IMR-90 (cell line): ENCODE measurements at regions not wholly inside any gene's neighbourhood (a gene's known extent, or its start where the extent isn't known, plus 50 kb on each side); places are given as distances from the start of the nearest gene placed in this dataset.

Experiments used
- ATAC-seq: fragments of 200-7000 bp; cut with Tn5 transposase; 2 replicates; pipeline ENCODE4 v1.9.1; 2020; ENCODE audit warnings: low read depth, mild to moderate bottlenecking, moderate library complexity
- BruUV-seq: library from RNA; stranded (reverse); fragments of 400-500 nt; replicated peaks from 2 replicates; lab custom pipeline; 2021; lab: Mats Ljungman, UMichigan
- CTCF ChIA-PET: fragments of 300-600 bp; formaldehyde crosslinking; extraction: SDS; loops from one replicate; lab custom pipeline; 2021; ENCODE audit warnings: antibody characterized with exemption; lab: Yijun Ruan, JAX
- POLR2A ChIA-PET: fragments of 300-600 bp; sonication (Branson Sonifier 250); formaldehyde crosslinking; loops from one replicate; lab custom pipeline; 2022; ENCODE audit warnings: antibody characterized with exemption; ENCODE audit not compliant: unreplicated experiment; lab: Charles Lee
- DNase-seq: peaks from one replicate; pipeline ENCODE4 v3.0.0; 2013
- H2AFZ ChIP-seq: replicated peaks from 2 replicates; pipeline ENCODE3; 2013; ENCODE audit warnings: low read length, mild to moderate bottlenecking; ENCODE audit not compliant: poor library complexity
- H2AK5ac ChIP-seq: 2 replicates; pipeline ENCODE4 v1.6.1; 2013; ENCODE audit warnings: low read depth, low read length, inconsistent platforms
- H2AK9ac ChIP-seq: replicated peaks from 2 replicates; pipeline ENCODE3; 2013; ENCODE audit warnings: mild to moderate bottlenecking, low read depth, low read length, moderate library complexity; ENCODE audit not compliant: poor library complexity
- H2BK120ac ChIP-seq: 2 replicates; pipeline ENCODE4 v1.6.1; 2013; ENCODE audit warnings: low read depth, low read length, inconsistent platforms
- H2BK15ac ChIP-seq: 3 replicates; pipeline ENCODE4 v1.6.1; 2013; ENCODE audit warnings: low read depth, low read length, inconsistent platforms
- H2BK20ac ChIP-seq: 2 replicates; pipeline ENCODE4 v1.6.1; 2013; ENCODE audit warnings: low read depth, mild to moderate bottlenecking, inconsistent platforms, low read length, moderate library complexity
- H2BK5ac ChIP-seq: 2 replicates; pipeline ENCODE4 v1.6.1; 2013; ENCODE audit warnings: mild to moderate bottlenecking, low read depth, low read length, inconsistent platforms; ENCODE audit not compliant: poor library complexity, severe bottlenecking
- H3K14ac ChIP-seq: replicated peaks from 2 replicates; pipeline ENCODE4 v1.6.1; 2013; ENCODE audit warnings: low read depth, low read length, inconsistent platforms
- H3K18ac ChIP-seq: 2 replicates; pipeline ENCODE4 v1.6.1; 2013; ENCODE audit warnings: low read depth, low read length, control low read depth
- H3K23ac ChIP-seq: 2 replicates; pipeline ENCODE4 v1.6.1; 2013; ENCODE audit warnings: low read depth, low read length, inconsistent platforms
- H3K27ac ChIP-seq: 2 replicates; pipeline ENCODE4 v1.5.1; 2013; ENCODE audit warnings: mild to moderate bottlenecking, control low read depth, low read length; ENCODE audit not compliant: insufficient read depth
- H3K27me3 ChIP-seq: 2 replicates; pipeline ENCODE4 v1.6.1; 2013; ENCODE audit warnings: low read length; ENCODE audit not compliant: control insufficient read depth, insufficient read depth
- H3K36me3 ChIP-seq: 2 replicates; pipeline ENCODE4 v1.6.1; 2013; ENCODE audit warnings: low read length, mixed read lengths; ENCODE audit not compliant: control insufficient read depth, insufficient read depth
- H3K4ac ChIP-seq: 2 replicates; pipeline ENCODE4 v1.6.1; 2013; ENCODE audit warnings: low read depth, low read length, inconsistent platforms
- H3K4me1 ChIP-seq: 2 replicates; pipeline ENCODE4 v1.6.1; 2013; ENCODE audit warnings: low read length, mixed read lengths; ENCODE audit not compliant: control insufficient read depth, insufficient read depth
- H3K4me2 ChIP-seq: 2 replicates; pipeline ENCODE4 v1.6.1; 2013; ENCODE audit warnings: low read depth, mild to moderate bottlenecking, control low read depth, low read length, moderate library complexity
- H3K4me3 ChIP-seq: 2 replicates; pipeline ENCODE4 v1.5.1; 2013; ENCODE audit warnings: low read depth, mild to moderate bottlenecking, control low read depth, low read length, moderate library complexity; ENCODE audit not compliant: insufficient read depth
- H3K56ac ChIP-seq: 2 replicates; pipeline ENCODE4 v1.6.1; 2013; ENCODE audit warnings: low read length, inconsistent platforms; ENCODE audit not compliant: insufficient read depth; ENCODE audit errors: extremely low read depth
- H3K79me1 ChIP-seq, 2 experiments: 2 replicates each; pipeline ENCODE4 v1.6.1; 2013; ENCODE audit warnings: low read length in 2 of 2, inconsistent platforms in 1 of 2, low read depth in 1 of 2
- H3K9ac ChIP-seq: 2 replicates; pipeline ENCODE4 v1.6.1; 2013; ENCODE audit warnings: low read depth, low read length, control low read depth
- H3K9me1 ChIP-seq: 2 replicates; pipeline ENCODE4 v1.6.1; 2013; ENCODE audit warnings: low read length, inconsistent platforms; ENCODE audit not compliant: insufficient read depth
- H3K9me3 ChIP-seq: 2 replicates; pipeline ENCODE4 v1.6.1; 2013; ENCODE audit warnings: low read length; ENCODE audit not compliant: control insufficient read depth, insufficient read depth
- H4K20me1 ChIP-seq: 2 replicates; pipeline ENCODE4 v1.6.1; 2013; ENCODE audit warnings: low read length, inconsistent platforms; ENCODE audit not compliant: insufficient read depth
- H4K5ac ChIP-seq: 2 replicates; pipeline ENCODE4 v1.6.1; 2013; ENCODE audit warnings: mild to moderate bottlenecking, low read depth, low read length, control low read depth
- H4K8ac ChIP-seq, 2 experiments: 2 replicates each; pipeline ENCODE4 v1.6.1; 2013; ENCODE audit warnings: low read depth in 2 of 2, low read length in 2 of 2, control low read depth in 1 of 2, inconsistent platforms in 1 of 2
- H4K91ac ChIP-seq: 2 replicates; pipeline ENCODE4 v1.6.1; 2013; ENCODE audit warnings: low read depth, low read length, inconsistent platforms; ENCODE audit not compliant: insufficient read depth
- BHLHE40 ChIP-seq: fragments of 150-350 bp; IDR thresholded peaks from 2 replicates; pipeline ENCODE4 v1.6.1; 2016; ENCODE audit warnings: mild to moderate bottlenecking, low read depth, low read length
- CEBPB ChIP-seq: IDR thresholded peaks from 2 replicates; pipeline ENCODE4 v1.6.1; 2012; ENCODE audit warnings: low read depth, low read length, improper control_type of control experiment
- CHD1 ChIP-seq: IDR thresholded peaks from 2 replicates; pipeline ENCODE4 v1.6.1; 2012; ENCODE audit warnings: low read depth, low read length, improper control_type of control experiment
- ELK1 ChIP-seq: fragments of 150-350 bp; IDR thresholded peaks from 2 replicates; pipeline ENCODE4 v1.6.1; 2016; ENCODE audit warnings: low read depth, mild to moderate bottlenecking, low read length, moderate library complexity, borderline replicate concordance
- MAFK ChIP-seq: IDR thresholded peaks from 2 replicates; pipeline ENCODE4 v1.6.1; 2012; ENCODE audit warnings: low read depth, low read length, improper control_type of control experiment
- MAZ ChIP-seq: IDR thresholded peaks from 2 replicates; pipeline ENCODE4 v1.6.1; 2012; ENCODE audit warnings: low read depth, mild to moderate bottlenecking, low read length, improper control_type of control experiment, moderate library complexity, borderline replicate concordance
- MXI1 ChIP-seq: IDR thresholded peaks from 2 replicates; pipeline ENCODE4 v1.6.1; 2012; ENCODE audit warnings: low read depth, mild to moderate bottlenecking, low read length, moderate library complexity, borderline replicate concordance
- NFE2L2 ChIP-seq: fragments of 150-350 bp; IDR thresholded peaks from 2 replicates; pipeline ENCODE4 v1.6.1; 2016; ENCODE audit warnings: low read depth, mild to moderate bottlenecking, low read length
- POLR2A ChIP-seq: IDR thresholded peaks from 2 replicates; pipeline ENCODE4 v1.6.1; 2012; ENCODE audit warnings: mild to moderate bottlenecking, low read depth, low read length
- RAD21 ChIP-seq: IDR thresholded peaks from 2 replicates; pipeline ENCODE4 v1.6.1; 2012; ENCODE audit warnings: low read length, improper control_type of control experiment
- RCOR1 ChIP-seq: IDR thresholded peaks from 2 replicates; pipeline ENCODE4 v1.6.1; 2012; ENCODE audit warnings: mild to moderate bottlenecking, low read length, improper control_type of control experiment; ENCODE audit not compliant: insufficient replicate concordance
- RFX5 ChIP-seq: IDR thresholded peaks from 2 replicates; pipeline ENCODE4 v1.8.0; 2012; ENCODE audit warnings: low read depth, mild to moderate bottlenecking, low read length, moderate library complexity
- SMC3 ChIP-seq: fragments of 150-350 bp; IDR thresholded peaks from 2 replicates; pipeline ENCODE4 v1.6.1; 2016; ENCODE audit warnings: low read depth, mild to moderate bottlenecking, antibody characterized with exemption, low read length, moderate library complexity
- WGBS, 2 experiments: methylation state at CpG; one replicate each; pipeline versions ENCODE4 v1.1.5 to v1.1.7; 2013; ENCODE audit warnings: missing lambda C conversion rate in 2 of 2; ENCODE audit not compliant: insufficient read length in 1 of 2; ENCODE audit errors: extremely low coverage in 2 of 2; 5-methylcytosine and 5-hydroxymethylcytosine counted together
- dilution Hi-C: fragments of 300-500 bp; cut with HindIII; formaldehyde crosslinking; loops from one replicate; pipeline ENCODE4 v1.14.3; 2018; ENCODE audit warnings: low sequenced_read_pairs; ENCODE audit not compliant: unreplicated experiment
- in situ Hi-C: fragments of 300-500 bp; cut with MboI; formaldehyde crosslinking; loops from 3 replicates; pipeline ENCODE4 v1.14.3; 2019; ENCODE audit warnings: low sequenced_read_pairs, inconsistent platforms, mixed read lengths
- intact Hi-C: fragments of 100-400 bp; cut with micrococcal nuclease; formaldehyde crosslinking; loops from 2 replicates; pipeline ENCODE4 v1.10.0; 2022

DNA sequence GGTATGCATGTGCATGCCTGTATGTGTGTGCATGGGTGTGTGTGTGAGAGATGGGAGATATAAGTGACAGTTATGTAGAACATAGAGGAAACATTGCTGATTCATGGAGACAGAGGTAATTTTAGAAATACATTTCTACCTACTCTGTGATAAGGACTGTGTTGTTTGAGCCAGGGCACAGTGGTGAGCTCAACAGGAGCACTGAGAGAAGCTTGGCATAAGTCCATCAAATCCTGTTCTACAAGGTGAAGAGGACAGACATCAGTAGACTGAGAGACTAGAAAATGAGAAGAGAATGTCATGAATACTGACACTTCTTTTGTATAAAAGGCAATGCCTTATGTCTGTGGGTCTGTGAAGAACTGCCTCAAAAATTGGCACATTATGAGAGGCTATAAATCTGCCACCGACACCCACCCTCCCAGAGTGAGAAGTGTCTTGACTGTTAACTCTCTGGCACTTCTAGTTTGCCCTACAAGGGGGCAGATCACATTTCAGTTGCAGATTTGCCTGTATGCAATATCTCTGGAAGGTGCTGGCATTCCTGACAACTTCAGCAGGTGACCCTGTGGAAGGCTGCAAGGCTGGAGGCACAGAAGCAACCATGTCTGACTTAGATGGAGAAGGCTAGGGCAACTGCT lies 962.3 kb upstream of the NRXN1 start:
- H2AFZ ChIP-seq: peak overlapping the region; percentile 45
- no CpG with 5 or more reads among the region's 1 CpG for WGBS, 2 experiments
- peak overlapping the region; percentile 83 for H3K4ac ChIP-seq
- peak overlapping the region; percentile 14; the same call in 1 of the 2 replicates for H3K56ac ChIP-seq
- peak overlapping the region; percentile 88 for H2BK20ac ChIP-seq
- H2BK120ac ChIP-seq: peak overlapping the region; percentile 86
- no peaks in the 10 kb centered on the region for H3K79me1 ChIP-seq
- peak overlapping the region; percentile 52; the same call in 1 of the 2 replicates for H4K5ac ChIP-seq
- no peak for ATAC-seq
- no peaks in the 10 kb centered on the region for H4K20me1 ChIP-seq
- POLR2A ChIA-PET: no interaction called here
- peak overlapping the region; percentile 45; the same call in 1 of the 2 replicates for H3K27ac ChIP-seq
- peaks cover 6% of the 10 kb centered on the region for H3K4me1 ChIP-seq
- no peak for DNase-seq
- no peaks in the 10 kb centered on the region for H3K27me3 ChIP-seq
- H3K9ac ChIP-seq: no peak overlapping the region
- H3K4me3 ChIP-seq: no peak overlapping the region
- no TSS peak for BruUV-seq
- dilution Hi-C loops (no loop called here), in situ Hi-C loops (loop anchor here (25.0 kb wide), 1 partner anchor 1457 kb away; no protein-coding TSS in a partner anchor), intact Hi-C loops (loop anchor here (10.0 kb wide), 1 partner anchor 1439 kb away; no protein-coding TSS in a partner anchor)
- H3K36me3 ChIP-seq: no peaks in the 10 kb centered on the region
- H3K4me2 ChIP-seq: no peak overlapping the region
- H4K8ac ChIP-seq: peak overlapping the region; percentile 55 to 85; a peak in 3 of 4 replicates
- H2AK5ac ChIP-seq: peak overlapping the region; percentile 45
- peak overlapping the region; percentile 79; the same call in 1 of the 2 replicates for H3K18ac ChIP-seq
- H2BK15ac ChIP-seq: peak overlapping the region; percentile 61; the same call in 2 of the 3 replicates
- H3K14ac ChIP-seq: peak overlapping the region; percentile 79
- no peaks in the 10 kb centered on the region for H3K9me3 ChIP-seq
- no peak overlapping the region for H2AK9ac ChIP-seq
- H3K23ac ChIP-seq: peak overlapping the region; percentile 62
- H2BK5ac ChIP-seq: peak overlapping the region; percentile 66
- H4K91ac ChIP-seq: peak overlapping the region; percentile 86
- CTCF ChIA-PET: no interaction called here
- H3K9me1 ChIP-seq: peaks cover 11% of the 10 kb centered on the region; the same call in 1 of the 2 replicates
- TF ChIP-seq BHLHE40 (no peak), NFE2L2 (no peak), MAZ (no peak), RAD21 (no peak), CHD1 (no peak), ELK1 (no peak), CEBPB (no peak), POLR2A (no peak), RFX5 (no peak), MAFK (no peak), MXI1 (no peak), RCOR1 (no peak), SMC3 (no peak)
